HG03565 (cell line): ENCODE measurements at regions not wholly inside any gene's neighbourhood (a gene's known extent, or its start where the extent isn't known, plus 50 kb on each side); places are given as distances from the start of the nearest gene placed in this dataset.
A peak's percentile ranks its signal among the peaks of the same experiment; 100 is the strongest.
"Not testable (repeated sequence)": the region's sequence is repeated elsewhere in the genome, so short reads cannot be mapped to it uniquely, and the experiment has no call there.

Source experiments
- ATAC-seq: cut with Tn5 transposase; IDR thresholded peaks from one replicate; pipeline ENCODE4 v1.9.1; 2021; ENCODE audit warnings: mild to moderate bottlenecking, moderate library complexity; ENCODE audit not compliant: unreplicated experiment

DNA sequence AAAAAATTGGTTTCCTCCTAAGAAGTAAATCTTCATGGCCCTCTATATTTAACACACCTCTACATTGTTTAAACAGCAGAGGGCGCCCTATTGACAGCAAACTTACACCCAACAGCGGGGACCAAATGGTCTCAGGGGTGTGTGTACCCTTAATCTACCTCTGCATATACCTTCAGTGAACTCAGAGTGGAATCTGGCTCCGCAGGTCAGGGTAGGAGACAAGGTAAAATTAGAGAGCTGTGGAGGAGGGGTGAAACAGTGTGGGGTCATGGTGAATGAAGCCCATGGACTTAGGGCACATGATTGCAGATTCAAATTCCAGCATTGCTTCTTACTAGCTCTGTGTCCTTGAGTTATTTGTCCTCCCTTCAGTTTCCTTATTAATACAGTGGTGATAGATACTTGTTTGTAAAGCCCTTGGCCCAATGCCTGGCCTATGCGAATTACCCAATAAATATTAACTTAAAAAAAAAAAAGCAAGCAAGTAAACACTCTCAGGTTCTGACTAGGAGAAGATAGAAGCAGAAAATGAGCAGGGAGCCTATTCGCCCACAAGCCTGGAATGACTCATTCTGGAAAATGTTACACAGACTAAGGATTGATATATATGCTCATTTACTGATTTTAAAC, 122.9 kb downstream of the CAVIN4 start:
- ATAC-seq = no peak

- ATAC-seq = peak; percentile 63
Measured at GRCh38 chr9:100714372-100715099, 136.7 kb downstream of the CAVIN4 start.

DNA sequence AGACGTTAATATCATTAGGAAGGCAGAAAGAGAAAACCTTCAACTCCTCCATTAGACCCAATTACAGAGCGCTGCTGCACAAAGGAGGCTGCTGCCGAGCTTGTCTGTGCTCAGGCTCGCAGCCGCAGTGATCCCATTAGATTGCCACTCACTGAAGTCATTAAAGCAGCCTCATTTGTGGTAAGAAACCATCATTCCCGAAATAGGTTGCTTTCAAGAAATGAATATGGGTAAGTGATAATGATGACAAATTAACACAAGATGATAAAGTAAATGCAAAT, 137.2 kb downstream of the CAVIN4 start:
- ATAC-seq = no peak

GRCh38 chr9:100718717-100719116, 140.8 kb downstream of the CAVIN4 start:
- ATAC-seq = no peak

DNA sequence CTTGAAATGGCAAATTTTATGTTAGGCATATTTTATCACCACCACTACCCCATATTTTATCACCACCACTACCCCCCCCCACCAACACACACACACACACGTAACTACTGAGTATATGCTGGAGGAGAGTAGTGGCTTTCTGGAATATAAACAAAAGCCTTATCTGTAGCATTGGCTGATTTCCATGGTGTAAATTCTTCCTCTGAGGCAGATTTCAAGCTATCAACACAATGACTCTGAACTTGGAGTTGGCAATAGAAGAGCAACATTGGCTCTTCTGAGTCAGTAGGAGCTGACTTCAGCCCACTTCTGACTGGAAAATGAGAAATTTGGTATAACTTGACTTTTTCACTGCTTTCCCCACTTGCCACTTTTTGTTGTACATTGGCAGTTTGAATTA, 143.0 kb downstream of the CAVIN4 start:
- no peak for ATAC-seq

GRCh38 chr9:100724886-100725285, 147.0 kb downstream of the CAVIN4 start:
- ATAC-seq = no peak

- no peak for ATAC-seq
Measured at GRCh38 chr9:100725371-100725770, 147.5 kb downstream of the CAVIN4 start.

DNA sequence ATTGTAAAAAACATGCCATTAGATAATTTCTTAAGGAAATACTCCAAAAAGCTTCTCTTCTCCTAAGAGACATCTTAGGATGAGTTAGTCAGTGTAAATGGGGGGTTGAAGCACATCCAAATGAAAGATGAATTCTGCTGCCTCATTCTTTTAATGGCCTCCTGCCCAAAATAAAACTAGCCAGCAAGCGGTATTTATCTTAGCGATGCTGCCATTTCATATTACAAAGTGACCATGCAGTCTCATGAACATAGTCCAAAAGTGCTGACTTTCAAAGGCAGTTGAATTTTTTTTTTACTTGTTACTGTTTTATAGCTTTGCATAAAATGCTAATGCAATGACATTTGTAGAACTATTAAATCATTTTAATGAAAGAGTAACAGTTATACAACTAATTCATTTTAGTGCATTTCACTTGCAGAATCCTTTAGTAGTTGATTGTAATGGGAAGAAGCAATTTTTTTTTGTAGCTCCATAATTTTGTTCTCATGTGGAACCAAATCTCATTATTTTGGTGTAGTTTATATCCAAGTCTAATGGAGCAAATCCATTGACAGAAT, 151.5 kb downstream of the CAVIN4 start:
- ATAC-seq = no peak

- no peak for ATAC-seq
Measured at GRCh38 chr9:100730086-100730485, 152.2 kb downstream of the CAVIN4 start.

DNA sequence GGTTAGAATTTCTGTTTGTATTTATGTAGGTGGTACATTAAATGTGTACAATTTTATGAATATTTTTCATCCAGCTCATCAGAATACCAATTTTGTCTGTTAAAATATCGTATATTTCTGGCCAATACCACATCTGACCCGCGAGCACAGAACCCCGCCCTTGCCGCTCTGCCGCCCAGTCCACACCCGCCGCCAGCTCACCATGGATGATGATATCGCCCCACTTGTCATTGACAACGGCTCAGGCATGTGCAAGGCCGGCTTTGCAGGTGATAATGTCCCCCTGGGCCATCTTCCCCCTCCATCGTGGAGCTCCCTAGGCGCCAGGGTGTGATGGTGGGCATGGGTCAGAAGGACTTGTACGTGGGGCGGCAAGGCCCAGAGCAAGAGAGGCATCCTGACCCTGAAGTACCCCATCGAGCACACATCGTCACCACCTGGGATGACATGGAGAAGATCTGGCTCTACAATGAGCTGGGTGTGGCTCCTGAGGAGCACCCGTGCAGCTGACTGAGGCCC, 153.2 kb downstream of the CAVIN4 start:
- no peak for ATAC-seq

DNA sequence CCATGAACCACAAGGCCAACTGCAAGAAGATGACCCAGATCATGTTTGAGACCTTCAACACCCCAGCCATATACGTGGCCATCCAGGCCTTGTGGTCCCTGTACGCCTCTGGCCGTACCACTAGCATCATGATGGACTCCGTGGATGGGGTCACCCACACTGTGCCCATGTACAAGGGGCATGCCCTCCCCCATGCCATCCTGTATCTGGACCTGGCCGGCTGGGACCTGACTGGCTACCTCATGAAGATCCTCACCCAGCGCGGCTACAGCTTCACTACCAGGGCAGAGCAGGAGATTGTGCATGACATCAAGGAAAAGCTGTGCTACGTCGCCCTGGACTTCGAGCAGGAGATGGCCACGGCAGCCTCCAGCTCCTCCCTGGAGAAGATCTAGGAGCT, 153.7 kb downstream of the CAVIN4 start:
- ATAC-seq = no peak

DNA sequence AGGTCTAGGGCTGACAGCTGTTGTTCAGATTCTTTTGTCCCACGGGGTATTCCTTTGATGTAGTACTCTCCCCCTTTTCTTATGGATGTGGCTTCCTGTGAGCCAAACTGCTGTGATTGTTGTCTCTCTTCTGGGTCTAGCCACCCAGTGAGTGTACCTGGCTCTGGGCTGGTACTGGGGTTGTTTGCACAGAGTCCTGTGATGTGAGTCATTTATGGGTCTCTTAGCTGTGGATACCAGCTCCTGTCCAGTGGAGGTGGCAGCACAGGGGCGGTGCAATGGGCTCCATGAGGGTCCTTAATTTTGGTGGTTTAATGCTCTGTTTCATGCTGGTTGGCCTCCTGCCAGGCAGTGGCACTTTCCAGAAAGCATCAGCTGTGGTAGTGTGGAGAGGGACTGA, 161.3 kb downstream of the CAVIN4 start:
- ATAC-seq = no peak

GRCh38 chr9:100739666-100740065, 161.8 kb downstream of the CAVIN4 start:
- ATAC-seq = no peak

GRCh38 chr9:100748930-100749329, 171.1 kb downstream of the CAVIN4 start:
- ATAC-seq = not testable (repeated sequence)

GRCh38 chr9:100756217-100756616, 178.3 kb downstream of the CAVIN4 start:
- no peak for ATAC-seq

DNA sequence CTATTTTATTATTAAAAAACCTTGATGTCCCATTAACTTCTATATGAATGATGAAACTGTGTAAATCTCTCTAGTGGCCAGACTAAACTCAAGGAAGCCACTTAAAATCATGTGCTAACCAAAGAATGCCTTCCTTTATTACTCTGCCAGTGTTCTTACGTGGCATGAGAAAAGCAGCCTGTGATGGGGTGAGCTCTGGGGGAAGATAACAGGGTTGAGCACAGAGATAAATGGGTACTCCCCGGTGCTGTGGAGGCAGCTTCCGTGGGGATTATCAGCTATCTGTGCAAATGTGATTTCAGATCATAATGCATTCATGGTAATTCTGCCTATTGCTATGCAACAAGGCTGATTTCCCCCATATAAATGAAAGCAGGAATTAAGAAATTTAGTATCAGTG, 181.3 kb downstream of the CAVIN4 start:
- ATAC-seq = no peak

DNA sequence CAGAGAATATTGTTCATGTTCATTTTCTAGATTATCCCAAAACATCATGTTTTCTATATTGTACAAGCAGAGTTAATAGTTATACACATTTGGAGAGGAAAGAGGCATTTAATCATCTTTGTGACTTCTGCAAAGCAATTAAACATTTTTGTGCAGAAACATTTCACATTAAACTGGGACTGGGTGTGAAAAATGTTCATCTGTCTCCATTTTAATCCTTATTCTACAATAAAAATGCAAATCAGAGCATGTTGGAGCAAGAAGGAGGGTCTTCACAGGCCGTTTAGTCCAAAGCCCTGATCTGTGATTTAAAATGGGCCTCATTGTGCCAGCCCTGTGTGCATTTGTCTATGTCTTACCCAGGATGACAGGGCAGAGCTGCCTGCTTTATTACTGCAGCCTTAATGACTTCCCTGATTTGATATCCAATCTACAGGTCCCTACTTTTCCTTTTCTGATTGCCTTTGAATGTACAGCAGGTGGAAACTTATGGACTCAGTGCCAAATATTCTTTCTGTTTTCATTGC, 183.5 kb downstream of the CAVIN4 start:
- no peak for ATAC-seq

DNA sequence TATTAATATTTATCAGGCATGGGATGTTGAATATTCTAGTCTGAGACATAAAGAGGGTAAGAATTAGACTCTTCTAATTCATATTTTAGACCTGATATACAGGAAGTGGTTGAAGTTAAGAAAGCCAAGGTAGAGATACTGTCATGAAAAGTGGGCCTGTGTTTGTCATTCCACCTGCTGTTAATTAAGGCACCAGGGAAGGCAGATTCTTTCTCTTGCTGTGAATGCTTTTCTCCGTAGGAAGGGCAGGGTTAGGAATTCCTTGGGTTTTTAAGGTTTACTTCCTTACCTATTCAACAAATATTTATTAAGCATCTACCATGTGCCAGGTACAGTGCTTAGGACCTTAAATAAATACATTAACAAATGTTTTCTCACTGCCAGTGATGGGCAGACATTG, 196.4 kb downstream of the CAVIN4 start:
- no peak for ATAC-seq

GRCh38 chr9:100774962-100775361, 197.1 kb downstream of the CAVIN4 start:
- no peak for ATAC-seq

GRCh38 chr9:100775912-100776311, 198.0 kb downstream of the CAVIN4 start:
- no peak for ATAC-seq

DNA sequence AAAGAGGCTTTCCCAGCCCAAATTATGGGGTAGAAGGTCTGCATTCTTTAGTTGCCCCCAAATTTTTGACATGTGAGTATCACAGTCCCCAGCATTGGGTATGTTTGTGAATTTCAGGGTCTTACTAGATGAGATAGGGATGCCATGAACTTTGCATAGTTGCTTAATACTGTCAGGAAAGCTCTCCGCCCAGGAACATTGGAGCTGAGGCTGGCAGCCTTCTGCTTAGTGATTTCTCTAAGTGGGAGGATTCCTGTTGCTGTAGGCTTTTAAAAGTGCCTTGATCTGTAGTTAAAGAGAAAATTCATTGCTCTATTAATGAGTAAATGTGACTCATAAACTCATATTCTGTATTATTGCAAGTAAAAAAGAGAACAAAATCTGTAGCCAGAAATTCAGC, 206.9 kb downstream of the CAVIN4 start:
- no peak for ATAC-seq

GRCh38 chr9:100785946-100786345, 208.1 kb downstream of the CAVIN4 start:
- ATAC-seq = no peak
